ENCODE measurements at regions not wholly inside any gene's neighbourhood (a gene's known extent, or its start where the extent isn't known, plus 50 kb on each side); places are given as distances from the start of the nearest gene placed in this dataset.

DNA sequence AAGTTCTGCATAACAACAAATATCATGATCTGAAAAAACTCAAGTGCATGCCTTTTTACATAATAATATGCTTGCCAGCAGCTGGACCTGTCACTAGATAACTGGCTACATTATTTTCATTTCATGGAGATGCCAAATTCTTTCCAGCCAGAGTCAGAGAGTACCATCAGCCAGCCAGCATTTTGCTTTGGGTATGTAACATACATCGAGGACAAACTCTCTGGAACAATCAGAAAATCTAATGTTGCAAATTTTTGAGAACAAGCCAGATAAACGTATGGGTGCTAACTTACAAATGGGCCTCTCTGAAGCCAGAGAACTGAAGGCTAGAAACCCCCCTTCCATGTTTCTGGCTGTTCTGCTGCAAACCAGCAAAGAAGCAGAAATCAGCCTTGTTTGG is 76.3 kb upstream of the BACE2 start (continued):
- TF ChIP-seq, protein P1, sequence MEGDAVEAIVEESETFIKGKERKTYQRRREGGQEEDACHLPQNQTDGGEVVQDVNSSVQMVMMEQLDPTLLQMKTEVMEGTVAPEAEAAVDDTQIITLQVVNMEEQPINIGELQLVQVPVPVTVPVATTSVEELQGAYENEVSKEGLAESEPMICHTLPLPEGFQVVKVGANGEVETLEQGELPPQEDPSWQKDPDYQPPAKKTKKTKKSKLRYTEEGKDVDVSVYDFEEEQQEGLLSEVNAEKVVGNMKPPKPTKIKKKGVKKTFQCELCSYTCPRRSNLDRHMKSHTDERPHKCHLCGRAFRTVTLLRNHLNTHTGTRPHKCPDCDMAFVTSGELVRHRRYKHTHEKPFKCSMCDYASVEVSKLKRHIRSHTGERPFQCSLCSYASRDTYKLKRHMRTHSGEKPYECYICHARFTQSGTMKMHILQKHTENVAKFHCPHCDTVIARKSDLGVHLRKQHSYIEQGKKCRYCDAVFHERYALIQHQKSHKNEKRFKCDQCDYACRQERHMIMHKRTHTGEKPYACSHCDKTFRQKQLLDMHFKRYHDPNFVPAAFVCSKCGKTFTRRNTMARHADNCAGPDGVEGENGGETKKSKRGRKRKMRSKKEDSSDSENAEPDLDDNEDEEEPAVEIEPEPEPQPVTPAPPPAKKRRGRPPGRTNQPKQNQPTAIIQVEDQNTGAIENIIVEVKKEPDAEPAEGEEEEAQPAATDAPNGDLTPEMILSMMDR (IDR thresholded peaks at IDR 0.05): no peak

GRCh38 chr21:41092312-41092711 is 75.6 kb upstream of the BACE2 start:
- H4K20me1 ChIP-seq (ENCODE audit: insufficient read depth): no peaks in the 10 kb centered on the region
- 58% methylated on average over 7 of the region's 7 CpGs for WGBS (ENCODE audit: low lambda C conversion rate)
- POLR2A ChIA-PET: no interaction called here

GRCh38 chr21:41095983-41096382 is 72.0 kb upstream of the BACE2 start:
- H3K9me3 ChIP-seq: no peaks in the 10 kb centered on the region

More at GRCh38 chr21:41092312-41092711, 75.6 kb upstream of the BACE2 start:
- Histone ChIP-seq H3K27me3 (ENCODE audit: insufficient read depth) (no peaks in the 10 kb centered on the region), H3K9me3 (no peaks in the 10 kb centered on the region), H3K4me2 (no peak overlapping the region), H3K4me1 (ENCODE audit: control insufficient read depth in 1 of 2, insufficient read depth in 2 of 2, low read depth in 1 of 2, low read length in 1 of 2) (no peaks in the 10 kb centered on the region), H3K79me2 (ENCODE audit: insufficient read depth) (no peaks in the 10 kb centered on the region), H3F3A (replicated peaks; ENCODE audit: insufficient read depth) (no peaks in the 10 kb centered on the region), H3K9ac (no peak overlapping the region), H3K36me3 (replicated peaks in 1 of 2; ENCODE audit: control insufficient read depth in 1 of 2, insufficient read depth in 2 of 2, low read length in 1 of 2) (no peaks in the 10 kb centered on the region), H3K4me3 (ENCODE audit: low read depth in 2 of 2, low read length in 1 of 2) (no peak overlapping the region), H2AFZ (ENCODE audit: low read depth) (no peak overlapping the region), H3K27ac (ENCODE audit: low read depth in 2 of 2, low read length in 1 of 2) (no peak overlapping the region), H3K9me2 (no peaks in the 10 kb centered on the region)
- DNase-seq: no peak
- no peak for TF ChIP-seq NFIC (IDR thresholded peaks at IDR 0.05; ENCODE audit: borderline replicate concordance)
- CTCF ChIA-PET: no interaction called here

More at GRCh38 chr21:41095983-41096382, 72.0 kb upstream of the BACE2 start:
- Histone ChIP-seq H3K4me1 (ENCODE audit: control insufficient read depth in 1 of 2, insufficient read depth in 2 of 2, low read depth in 1 of 2, low read length in 1 of 2) (no peaks in the 10 kb centered on the region), H2AFZ (ENCODE audit: low read depth) (no peak overlapping the region), H3K36me3 (replicated peaks in 1 of 2; ENCODE audit: control insufficient read depth in 1 of 2, insufficient read depth in 2 of 2, low read length in 1 of 2) (no peaks in the 10 kb centered on the region), H3F3A (replicated peaks; ENCODE audit: insufficient read depth) (no peaks in the 10 kb centered on the region), H3K79me2 (ENCODE audit: insufficient read depth) (no peaks in the 10 kb centered on the region), H3K27me3 (ENCODE audit: insufficient read depth) (no peaks in the 10 kb centered on the region), H3K27ac (ENCODE audit: low read depth in 2 of 2, low read length in 1 of 2) (no peak overlapping the region), H3K9ac (no peak overlapping the region), H3K4me3 (ENCODE audit: low read depth in 2 of 2, low read length in 1 of 2) (no peak overlapping the region), H3K9me2 (no peaks in the 10 kb centered on the region), H4K20me1 (ENCODE audit: insufficient read depth) (no peaks in the 10 kb centered on the region), H3K4me2 (no peak overlapping the region)
- ChIA-PET POLR2A (interaction anchor here (0.7 kb wide), 1 partner anchor 119 kb away, joined by 3 read pairs; no protein-coding TSS in a partner anchor), CTCF (no interaction called here)
- 45% methylated on average over 6 of the region's 6 CpGs for WGBS (ENCODE audit: low lambda C conversion rate)
- TF ChIP-seq RXRA (IDR thresholded peaks at IDR 0.05; ENCODE audit: borderline replicate concordance, low read depth): no peak
- TF ChIP-seq TCF12 (IDR thresholded peaks at IDR 0.05): no peak
- TF ChIP-seq, protein P1 (IDR thresholded peaks at IDR 0.05): no peak
- TF ChIP-seq CHD2 (IDR thresholded peaks at IDR 0.05; ENCODE audit: low read length, partially characterized antibody): no peak
- TF ChIP-seq USF2 (IDR thresholded peaks at IDR 0.05; ENCODE audit: borderline replicate concordance, low read depth, low read length): no peak
- no peak for TF ChIP-seq ELF1 (IDR thresholded peaks at IDR 0.05)
- TF ChIP-seq, protein P2, sequence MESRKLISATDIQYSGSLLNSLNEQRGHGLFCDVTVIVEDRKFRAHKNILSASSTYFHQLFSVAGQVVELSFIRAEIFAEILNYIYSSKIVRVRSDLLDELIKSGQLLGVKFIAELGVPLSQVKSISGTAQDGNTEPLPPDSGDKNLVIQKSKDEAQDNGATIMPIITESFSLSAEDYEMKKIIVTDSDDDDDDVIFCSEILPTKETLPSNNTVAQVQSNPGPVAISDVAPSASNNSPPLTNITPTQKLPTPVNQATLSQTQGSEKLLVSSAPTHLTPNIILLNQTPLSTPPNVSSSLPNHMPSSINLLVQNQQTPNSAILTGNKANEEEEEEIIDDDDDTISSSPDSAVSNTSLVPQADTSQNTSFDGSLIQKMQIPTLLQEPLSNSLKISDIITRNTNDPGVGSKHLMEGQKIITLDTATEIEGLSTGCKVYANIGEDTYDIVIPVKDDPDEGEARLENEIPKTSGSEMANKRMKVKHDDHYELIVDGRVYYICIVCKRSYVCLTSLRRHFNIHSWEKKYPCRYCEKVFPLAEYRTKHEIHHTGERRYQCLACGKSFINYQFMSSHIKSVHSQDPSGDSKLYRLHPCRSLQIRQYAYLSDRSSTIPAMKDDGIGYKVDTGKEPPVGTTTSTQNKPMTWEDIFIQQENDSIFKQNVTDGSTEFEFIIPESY (IDR thresholded peaks at IDR 0.05; ENCODE audit: borderline replicate concordance, low read depth): no peak
- TF ChIP-seq YY1 (IDR thresholded peaks at IDR 0.05; ENCODE audit: low read depth): no peak
- no peak for DNase-seq

All from SK-N-SH (cell line).